RWPE2 (cell line): ENCODE measurements at regions not wholly inside any gene's neighbourhood (a gene's known extent, or its start where the extent isn't known, plus 50 kb on each side); places are given as distances from the start of the nearest gene placed in this dataset.

Experiments used
- ATAC-seq: fragments of 200-7000 bp; cut with Tn5 transposase; 3 replicates; pipeline ENCODE4 v1.9.1; 2021; ENCODE audit warnings: low read depth
- DNase-seq: peaks from one replicate; pipeline ENCODE4 v3.0.0-alpha.2; 2020; ENCODE audit warnings: low spot score
- H3K27ac ChIP-seq: fragments of 450-650 bp; 2 replicates; pipeline ENCODE4 v1.5.1; 2017; ENCODE audit warnings: mild to moderate bottlenecking; ENCODE audit not compliant: poor library complexity, severe bottlenecking
- H3K27me3 ChIP-seq: fragments of 250-450 bp; sonication (Bioruptor Pico); 2 replicates; pipeline ENCODE4 v1.5.1; 2021; ENCODE audit warnings: mild to moderate bottlenecking, moderate library complexity; ENCODE audit not compliant: insufficient read depth, poor library complexity, severe bottlenecking
- H3K36me3 ChIP-seq: fragments of 250-450 bp; sonication (Bioruptor Pico); 2 replicates; pipeline ENCODE4 v1.5.1; 2020; ENCODE audit warnings: low read depth, mild to moderate bottlenecking, moderate library complexity
- H3K4me1 ChIP-seq: fragments of 250-450 bp; sonication (Bioruptor Pico); 2 replicates; pipeline ENCODE4 v1.5.1; 2021; ENCODE audit warnings: mild to moderate bottlenecking, moderate library complexity; ENCODE audit not compliant: insufficient read depth, poor library complexity, severe bottlenecking
- H3K4me3 ChIP-seq: fragments of 250-450 bp; sonication (Bioruptor Pico); 2 replicates; pipeline ENCODE4 v1.5.1; 2021; ENCODE audit warnings: mild to moderate bottlenecking, moderate library complexity; ENCODE audit not compliant: severe bottlenecking
- H3K9me3 ChIP-seq: fragments of 250-450 bp; sonication (Bioruptor Pico); 2 replicates; pipeline ENCODE4 v1.5.1; 2021; ENCODE audit warnings: mild to moderate bottlenecking, moderate library complexity; ENCODE audit not compliant: severe bottlenecking
- TF ChIP-seq, protein P1 (sequence below): fragments of 450-650 bp; IDR thresholded peaks from one replicate; pipeline ENCODE4 v1.5.1; 2017; ENCODE audit warnings: mild to moderate bottlenecking, moderate library complexity; ENCODE audit not compliant: poor library complexity, severe bottlenecking

DNA sequence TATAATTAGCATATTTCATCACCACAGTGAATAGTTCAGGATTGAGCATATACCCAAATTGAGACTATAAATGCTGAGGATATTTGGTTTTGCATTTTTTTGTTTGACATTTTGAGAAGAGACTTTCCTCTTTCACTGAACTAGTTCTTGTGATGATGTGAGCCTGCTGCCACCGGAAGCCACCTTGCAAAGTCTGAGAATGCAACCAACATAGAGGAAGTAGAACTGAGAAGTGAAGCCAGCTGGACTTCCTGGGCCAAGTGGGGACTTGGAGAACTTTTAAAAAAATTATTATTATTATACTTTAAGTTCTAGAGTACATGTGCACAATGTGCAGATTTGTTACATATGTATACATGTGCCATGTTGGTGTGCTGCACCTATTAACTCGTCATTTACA lies 102.3 kb downstream of the RPE65 start:
- Histone ChIP-seq H3K4me1 (no peaks in the 10 kb centered on the region), H3K27me3 (no peaks in the 10 kb centered on the region), H3K36me3 (no peaks in the 10 kb centered on the region), H3K27ac (no peak overlapping the region), H3K9me3 (no peaks in the 10 kb centered on the region), H3K4me3 (no peak overlapping the region)
- ATAC-seq = no peak
- TF ChIP-seq, protein P1, sequence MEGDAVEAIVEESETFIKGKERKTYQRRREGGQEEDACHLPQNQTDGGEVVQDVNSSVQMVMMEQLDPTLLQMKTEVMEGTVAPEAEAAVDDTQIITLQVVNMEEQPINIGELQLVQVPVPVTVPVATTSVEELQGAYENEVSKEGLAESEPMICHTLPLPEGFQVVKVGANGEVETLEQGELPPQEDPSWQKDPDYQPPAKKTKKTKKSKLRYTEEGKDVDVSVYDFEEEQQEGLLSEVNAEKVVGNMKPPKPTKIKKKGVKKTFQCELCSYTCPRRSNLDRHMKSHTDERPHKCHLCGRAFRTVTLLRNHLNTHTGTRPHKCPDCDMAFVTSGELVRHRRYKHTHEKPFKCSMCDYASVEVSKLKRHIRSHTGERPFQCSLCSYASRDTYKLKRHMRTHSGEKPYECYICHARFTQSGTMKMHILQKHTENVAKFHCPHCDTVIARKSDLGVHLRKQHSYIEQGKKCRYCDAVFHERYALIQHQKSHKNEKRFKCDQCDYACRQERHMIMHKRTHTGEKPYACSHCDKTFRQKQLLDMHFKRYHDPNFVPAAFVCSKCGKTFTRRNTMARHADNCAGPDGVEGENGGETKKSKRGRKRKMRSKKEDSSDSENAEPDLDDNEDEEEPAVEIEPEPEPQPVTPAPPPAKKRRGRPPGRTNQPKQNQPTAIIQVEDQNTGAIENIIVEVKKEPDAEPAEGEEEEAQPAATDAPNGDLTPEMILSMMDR = no peak
- DNase-seq = no peak

DNA sequence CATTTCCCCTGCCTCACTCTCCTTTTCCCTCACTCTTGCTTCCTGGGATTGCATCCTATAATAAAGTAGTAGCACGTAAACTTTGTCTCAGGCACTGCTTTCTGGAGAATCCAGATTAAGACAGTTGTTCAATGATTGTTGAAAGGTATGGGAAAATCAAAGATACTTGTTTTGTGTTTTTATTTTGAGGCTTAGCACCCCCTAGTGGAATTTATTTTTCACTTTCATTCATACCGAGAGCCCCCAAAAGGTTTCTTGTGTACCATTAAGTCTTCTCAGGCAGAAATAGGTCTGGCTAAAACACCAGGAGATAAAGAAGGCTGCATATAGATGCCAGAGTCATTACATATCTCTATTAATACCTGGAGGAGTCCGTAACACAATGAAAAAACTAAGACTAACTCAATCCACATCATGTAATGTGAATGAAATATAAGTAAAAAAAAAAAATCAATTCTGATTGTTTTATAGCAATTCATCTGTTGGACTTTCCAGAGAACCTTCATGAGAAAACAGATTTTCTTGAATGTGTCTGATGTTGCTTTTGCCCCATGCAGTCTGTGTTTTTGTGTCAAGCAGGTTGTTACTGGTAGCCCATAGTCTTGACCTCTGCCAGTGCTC lies 103.5 kb downstream of the RPE65 start:
- Histone ChIP-seq H3K27me3 (no peaks in the 10 kb centered on the region), H3K4me3 (no peak overlapping the region), H3K4me1 (no peaks in the 10 kb centered on the region), H3K36me3 (no peaks in the 10 kb centered on the region), H3K9me3 (no peaks in the 10 kb centered on the region), H3K27ac (no peak overlapping the region)
- DNase-seq (no peak), ATAC-seq (no peak; the same call in 2 of the 3 replicates)
- TF ChIP-seq, protein P1 = peak; percentile 60

DNA sequence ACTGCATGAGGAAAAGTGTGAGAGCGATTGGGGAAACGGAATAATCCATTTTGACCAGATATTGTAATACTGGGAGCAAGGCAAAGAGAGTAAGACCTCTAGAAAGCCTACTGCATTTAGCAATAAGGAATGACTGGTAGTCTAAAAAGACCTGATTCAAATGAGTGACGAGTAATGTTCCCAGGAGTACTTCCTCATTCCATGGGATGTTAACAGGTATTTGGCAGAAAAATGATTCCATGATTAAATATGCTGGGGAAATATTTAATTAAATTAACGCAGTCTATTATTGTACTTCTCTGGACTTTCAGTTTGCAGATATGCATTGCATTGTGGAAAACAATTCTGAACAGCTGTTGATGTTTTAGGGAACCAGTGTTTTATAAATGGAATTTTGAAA lies 105.5 kb downstream of the RPE65 start:
- no peak overlapping the region for H3K4me3 ChIP-seq
- no peaks in the 10 kb centered on the region for H3K4me1 ChIP-seq
- DNase-seq = no peak
- peak; percentile 40; the same call in 1 of the 3 replicates for ATAC-seq
- H3K27me3 ChIP-seq = no peaks in the 10 kb centered on the region
- no peaks in the 10 kb centered on the region for H3K36me3 ChIP-seq
- TF ChIP-seq, protein P1 = no peak
- H3K9me3 ChIP-seq = no peaks in the 10 kb centered on the region
- no peak overlapping the region for H3K27ac ChIP-seq

DNA sequence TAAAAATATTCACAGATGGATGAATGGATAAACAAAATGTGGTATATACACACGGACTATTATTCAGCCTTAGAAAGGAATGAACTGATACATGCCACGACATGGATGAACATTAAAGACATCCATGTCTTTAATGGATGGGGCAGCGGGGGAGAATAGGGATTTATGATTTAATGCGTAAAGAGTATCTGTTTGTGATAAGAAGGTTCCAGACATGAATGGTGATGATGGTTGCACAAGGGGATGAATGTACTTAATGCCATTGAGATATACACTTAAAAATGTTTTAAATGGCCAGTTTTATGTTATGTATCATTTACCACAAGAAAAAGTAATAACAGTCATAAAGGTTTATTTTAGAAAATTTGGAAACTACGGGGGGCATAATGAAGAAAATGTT lies 108.6 kb upstream of the WLS start:
- DNase-seq = no peak
- TF ChIP-seq, protein P1 = no peak
- ATAC-seq = no peak

DNA sequence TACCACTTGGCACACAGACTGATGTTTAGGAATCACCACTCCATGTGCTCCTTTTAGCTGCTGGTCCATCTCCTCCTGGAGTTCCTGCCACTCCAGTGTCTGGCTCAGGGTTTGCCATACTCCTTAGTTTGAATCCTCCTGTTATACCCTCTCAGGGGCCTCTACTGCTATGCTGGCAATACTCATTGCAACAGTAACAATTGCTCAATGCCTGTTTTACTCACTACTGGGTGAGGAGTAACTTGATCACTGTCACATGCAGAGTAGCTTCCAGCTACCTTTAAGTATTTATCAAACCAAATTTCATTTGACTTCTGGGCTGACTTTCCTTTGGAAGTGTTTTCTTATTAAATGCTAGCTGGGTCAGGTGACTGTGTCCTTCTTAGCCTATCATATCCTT lies 107.2 kb upstream of the WLS start:
- no peak overlapping the region for H3K4me3 ChIP-seq
- DNase-seq (no peak), ATAC-seq (peak; percentile 70)
- no peaks in the 10 kb centered on the region for H3K36me3 ChIP-seq
- no peaks in the 10 kb centered on the region for H3K4me1 ChIP-seq
- no peaks in the 10 kb centered on the region for H3K27me3 ChIP-seq
- no peak overlapping the region for H3K27ac ChIP-seq
- no peaks in the 10 kb centered on the region for H3K9me3 ChIP-seq
- TF ChIP-seq, protein P1 = no peak

More for the DNA sequence above, 108.6 kb upstream of the WLS start:
- Histone ChIP-seq H3K9me3 (no peaks in the 10 kb centered on the region), H3K27me3 (no peaks in the 10 kb centered on the region), H3K4me1 (no peaks in the 10 kb centered on the region), H3K27ac (no peak overlapping the region), H3K36me3 (no peaks in the 10 kb centered on the region), H3K4me3 (no peak overlapping the region)
